ENCODE measurements at regions not wholly inside any gene's neighbourhood (a gene's known extent, or its start where the extent isn't known, plus 50 kb on each side); places are given as distances from the start of the nearest gene placed in this dataset.

- CTCF ChIA-PET (ENCODE audit: partially characterized antibody) = no interaction called here
- Mint-ChIP-seq H3K36me3 (no peaks in the 10 kb centered on the region), H3K27ac (no peak overlapping the region), H3K9me3 (peaks cover 0 to 7% (median 0%) of the 10 kb centered on the region in 8 donors), H3K4me1 (no peaks in the 10 kb centered on the region), H3K27me3 (peaks cover 8 to 12% of the 10 kb centered on the region in 2 donors), H3K4me3 (no peak overlapping the region)
- no peaks in the 10 kb centered on the region for H3K27me3 ChIP-seq (ENCODE audit: insufficient read depth, low read length)
- no peaks in the 10 kb centered on the region for H3K9me3 ChIP-seq (ENCODE audit: control insufficient read depth in 1 of 2, low read length in 2 of 2)
- no peak overlapping the region for H3K4me3 ChIP-seq (ENCODE audit: low read length in 2 of 2)
- POLR2A ChIA-PET (ENCODE audit: partially characterized antibody) = no interaction called here
- H3K27ac ChIP-seq (ENCODE audit: low read depth, low read length) = no peak overlapping the region
- no peak for DNase-seq
- intact Hi-C loops (cut with micrococcal nuclease) = no loop called here
- no peaks in the 10 kb centered on the region for H3K36me3 ChIP-seq (ENCODE audit: insufficient read depth, low read length)
- H3K4me1 ChIP-seq (ENCODE audit: insufficient read depth, low read length) = no peaks in the 10 kb centered on the region
These were observed 386.5 kb upstream of the SULF2 start for GRCh38 chr20:48171626-48172356.

GRCh38 chr20:48171071-48171470, 385.8 kb upstream of the SULF2 start:
- POLR2A ChIA-PET (ENCODE audit: partially characterized antibody) = no interaction called here

GRCh38 chr20:48170625-48171024, 385.3 kb upstream of the SULF2 start:
- Histone ChIP-seq H3K27ac (ENCODE audit: low read depth, low read length) (no peak overlapping the region), H3K36me3 (ENCODE audit: insufficient read depth, low read length) (no peaks in the 10 kb centered on the region), H3K4me1 (ENCODE audit: insufficient read depth, low read length) (no peaks in the 10 kb centered on the region), H3K27me3 (ENCODE audit: insufficient read depth, low read length) (no peaks in the 10 kb centered on the region), H3K9me3 (ENCODE audit: control insufficient read depth in 1 of 2, low read length in 2 of 2) (no peaks in the 10 kb centered on the region), H3K4me3 (ENCODE audit: low read length in 2 of 2) (no peak overlapping the region)
- Mint-ChIP-seq H3K9me3 (peaks cover 0 to 7% (median 0%) of the 10 kb centered on the region in 8 donors), H3K27ac (no peak overlapping the region), H3K4me3 (no peak overlapping the region), H3K4me1 (no peaks in the 10 kb centered on the region), H3K27me3 (peaks cover 6 to 12% of the 10 kb centered on the region in 2 donors), H3K36me3 (no peaks in the 10 kb centered on the region)
- POLR2A ChIA-PET (ENCODE audit: partially characterized antibody) = no interaction called here
- DNase-seq = no peak
- CTCF ChIA-PET (ENCODE audit: partially characterized antibody) = no interaction called here
- intact Hi-C loops (cut with micrococcal nuclease) = no loop called here

More at GRCh38 chr20:48171071-48171470, 385.8 kb upstream of the SULF2 start:
- Histone ChIP-seq H3K9me3 (ENCODE audit: control insufficient read depth in 1 of 2, low read length in 2 of 2) (no peaks in the 10 kb centered on the region), H3K27me3 (ENCODE audit: insufficient read depth, low read length) (no peaks in the 10 kb centered on the region), H3K27ac (ENCODE audit: low read depth, low read length) (no peak overlapping the region), H3K36me3 (ENCODE audit: insufficient read depth, low read length) (no peaks in the 10 kb centered on the region), H3K4me1 (ENCODE audit: insufficient read depth, low read length) (no peaks in the 10 kb centered on the region), H3K4me3 (ENCODE audit: low read length in 2 of 2) (no peak overlapping the region)
- Mint-ChIP-seq H3K4me1 (no peaks in the 10 kb centered on the region), H3K4me3 (no peak overlapping the region), H3K36me3 (no peaks in the 10 kb centered on the region), H3K27me3 (peaks cover 6 to 12% of the 10 kb centered on the region in 2 donors), H3K27ac (no peak overlapping the region), H3K9me3 (peaks cover 0 to 7% (median 0%) of the 10 kb centered on the region in 8 donors)
- DNase-seq = no peak
- intact Hi-C loops (cut with micrococcal nuclease) = no loop called here
- CTCF ChIA-PET (ENCODE audit: partially characterized antibody) = no interaction called here

GRCh38 chr20:48169650-48170225, 384.5 kb upstream of the SULF2 start:
- Mint-ChIP-seq H3K4me3 (no peak overlapping the region), H3K27ac (no peak overlapping the region), H3K27me3 (peaks cover 9 to 20% of the 10 kb centered on the region in 2 donors), H3K4me1 (no peaks in the 10 kb centered on the region), H3K9me3 (peaks cover 0 to 7% (median 0%) of the 10 kb centered on the region in 8 donors), H3K36me3 (no peaks in the 10 kb centered on the region)
- Histone ChIP-seq H3K4me3 (ENCODE audit: low read length in 2 of 2) (no peak overlapping the region), H3K9me3 (ENCODE audit: control insufficient read depth in 1 of 2, low read length in 2 of 2) (no peaks in the 10 kb centered on the region), H3K36me3 (ENCODE audit: insufficient read depth, low read length) (no peaks in the 10 kb centered on the region), H3K27ac (ENCODE audit: low read depth, low read length) (no peak overlapping the region), H3K4me1 (ENCODE audit: insufficient read depth, low read length) (no peaks in the 10 kb centered on the region), H3K27me3 (ENCODE audit: insufficient read depth, low read length) (no peaks in the 10 kb centered on the region)
- intact Hi-C loops (cut with micrococcal nuclease) = no loop called here
- ChIA-PET CTCF (ENCODE audit: partially characterized antibody) (no interaction called here), POLR2A (ENCODE audit: partially characterized antibody) (no interaction called here)
- DNase-seq = no peak

GRCh38 chr20:48166082-48166835, 381.0 kb upstream of the SULF2 start:
- H3K4me1 Mint-ChIP-seq = no peaks in the 10 kb centered on the region
- Histone ChIP-seq H3K4me1 (ENCODE audit: insufficient read depth, low read length) (no peaks in the 10 kb centered on the region), H3K9me3 (ENCODE audit: control insufficient read depth in 1 of 2, low read length in 2 of 2) (no peaks in the 10 kb centered on the region), H3K27me3 (ENCODE audit: insufficient read depth, low read length) (no peaks in the 10 kb centered on the region), H3K36me3 (ENCODE audit: insufficient read depth, low read length) (no peaks in the 10 kb centered on the region), H3K4me3 (ENCODE audit: low read length in 2 of 2) (no peak overlapping the region), H3K27ac (ENCODE audit: low read depth, low read length) (no peak overlapping the region)
- no peak overlapping the region for H3K27ac Mint-ChIP-seq
- intact Hi-C loops (cut with micrococcal nuclease) = no loop called here
- H3K4me3 Mint-ChIP-seq = no peak overlapping the region
- DNase-seq = no peak
- H3K9me3 Mint-ChIP-seq = peaks cover 0 to 4% (median 0%) of the 10 kb centered on the region in 8 donors
- H3K27me3 Mint-ChIP-seq = peaks cover 10 to 21% of the 10 kb centered on the region in 2 donors
- ChIA-PET POLR2A (ENCODE audit: partially characterized antibody) (no interaction called here), CTCF (ENCODE audit: partially characterized antibody) (no interaction called here)
- H3K36me3 Mint-ChIP-seq = no peaks in the 10 kb centered on the region

GRCh38 chr20:48165401-48165685, 380.1 kb upstream of the SULF2 start:
- CTCF ChIA-PET (ENCODE audit: partially characterized antibody) = no interaction called here
- Histone ChIP-seq H3K27ac (ENCODE audit: low read depth, low read length) (no peak overlapping the region), H3K4me3 (ENCODE audit: low read length in 2 of 2) (no peak overlapping the region), H3K36me3 (ENCODE audit: insufficient read depth, low read length) (no peaks in the 10 kb centered on the region), H3K4me1 (ENCODE audit: insufficient read depth, low read length) (no peaks in the 10 kb centered on the region), H3K27me3 (ENCODE audit: insufficient read depth, low read length) (no peaks in the 10 kb centered on the region), H3K9me3 (ENCODE audit: control insufficient read depth in 1 of 2, low read length in 2 of 2) (no peaks in the 10 kb centered on the region)
- no peak overlapping the region for H3K4me3 Mint-ChIP-seq
- no peak overlapping the region for H3K27ac Mint-ChIP-seq
- H3K27me3 Mint-ChIP-seq = peaks cover 9 to 22% of the 10 kb centered on the region in 2 donors
- intact Hi-C loops (cut with micrococcal nuclease) = no loop called here
- POLR2A ChIA-PET (ENCODE audit: partially characterized antibody) = no interaction called here
- no peaks in the 10 kb centered on the region for H3K36me3 Mint-ChIP-seq
- H3K9me3 Mint-ChIP-seq = peaks cover 0 to 4% (median 0%) of the 10 kb centered on the region in 8 donors
- H3K4me1 Mint-ChIP-seq = no peaks in the 10 kb centered on the region
- no peak for DNase-seq

GRCh38 chr20:48164566-48165400, 379.5 kb upstream of the SULF2 start:
- no peaks in the 10 kb centered on the region for H3K27me3 ChIP-seq (ENCODE audit: insufficient read depth, low read length)
- H3K9me3 ChIP-seq (ENCODE audit: control insufficient read depth in 1 of 2, low read length in 2 of 2) = no peaks in the 10 kb centered on the region
- H3K9me3 Mint-ChIP-seq = peaks cover 0 to 4% (median 0%) of the 10 kb centered on the region in 8 donors
- intact Hi-C loops (cut with micrococcal nuclease) = no loop called here
- H3K4me3 Mint-ChIP-seq = no peak overlapping the region
- no peak overlapping the region for H3K27ac Mint-ChIP-seq
- CTCF ChIA-PET (ENCODE audit: partially characterized antibody) = no interaction called here
- no peaks in the 10 kb centered on the region for H3K36me3 ChIP-seq (ENCODE audit: insufficient read depth, low read length)
- POLR2A ChIA-PET (ENCODE audit: partially characterized antibody) = no interaction called here
- H3K4me1 ChIP-seq (ENCODE audit: insufficient read depth, low read length) = no peaks in the 10 kb centered on the region
- no peak for DNase-seq
- no peak overlapping the region for H3K27ac ChIP-seq (ENCODE audit: low read depth, low read length)
- no peak overlapping the region for H3K4me3 ChIP-seq (ENCODE audit: low read length in 2 of 2)
- no peaks in the 10 kb centered on the region for H3K36me3 Mint-ChIP-seq
- no peaks in the 10 kb centered on the region for H3K4me1 Mint-ChIP-seq
- peaks cover 9 to 22% of the 10 kb centered on the region in 2 donors for H3K27me3 Mint-ChIP-seq
